ACHN (cell line): ENCODE measurements at regions not wholly inside any gene's neighbourhood (a gene's known extent, or its start where the extent isn't known, plus 50 kb on each side); places are given as distances from the start of the nearest gene placed in this dataset.

Source experiments
- DNase-seq: peaks from one replicate; pipeline ENCODE4 v3.0.0-alpha.2; 2015
- in situ Hi-C: cut with HindIII; loops from 2 replicates; pipeline ENCODE4 v1.10.0; 2017; ENCODE audit warnings: low sequenced_read_pairs, low pct_ligation_motif_present, low pct_unique_long_range_greater_than_20kb

- in situ Hi-C loops, result no loop called here
- DNase-seq, result no peak
Observed at GRCh38 chr5:113969901-113970300, 392.0 kb upstream of the KCNN2 start.

- in situ Hi-C loops, result no loop called here
- no peak for DNase-seq
Observed at GRCh38 chr5:113971454-113971853, 390.4 kb upstream of the KCNN2 start.

- no peak for DNase-seq
Observed at GRCh38 chr5:113974976-113975375, 386.9 kb upstream of the KCNN2 start.

GRCh38 chr5:113984928-113985327 is 376.9 kb upstream of the KCNN2 start:
- no peak for DNase-seq
- in situ Hi-C loops, result no loop called here

More at GRCh38 chr5:113974976-113975375, 386.9 kb upstream of the KCNN2 start:
- in situ Hi-C loops, result no loop called here

- in situ Hi-C loops, result no loop called here
- no peak for DNase-seq
Observed at GRCh38 chr5:113985505-113985904, 376.4 kb upstream of the KCNN2 start.

- in situ Hi-C loops, result no loop called here
- DNase-seq, result no peak
Observed at GRCh38 chr5:113989278-113989912, 372.5 kb upstream of the KCNN2 start.

GRCh38 chr5:113989913-113990305 is 372.0 kb upstream of the KCNN2 start:
- no peak for DNase-seq
- in situ Hi-C loops, result no loop called here

- in situ Hi-C loops, result no loop called here
- DNase-seq, result no peak
Observed at GRCh38 chr5:114001076-114001475, 360.8 kb upstream of the KCNN2 start.

- no peak for DNase-seq
- in situ Hi-C loops, result no loop called here
Observed at GRCh38 chr5:114006582-114006981, 355.3 kb upstream of the KCNN2 start.

DNA sequence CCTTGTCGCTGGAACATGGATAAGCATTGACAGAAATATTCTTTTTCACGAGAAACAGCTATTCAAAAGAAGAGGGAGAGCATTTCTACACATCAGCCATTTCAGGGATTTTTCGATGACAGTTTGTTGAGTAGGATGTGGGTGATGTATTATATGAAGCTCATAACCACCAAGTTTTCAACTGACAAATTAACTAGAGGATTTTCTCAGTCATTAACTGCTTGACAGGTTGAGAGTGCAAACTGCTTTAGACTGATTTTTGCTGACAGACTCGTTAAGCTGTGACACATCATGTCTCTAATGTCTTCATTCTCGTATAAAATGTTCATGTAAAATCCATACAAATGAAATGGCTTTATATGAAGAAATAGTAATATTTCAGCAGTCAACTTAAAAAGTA is 354.2 kb upstream of the KCNN2 start:
- no peak for DNase-seq

GRCh38 chr5:114010362-114010761 is 351.5 kb upstream of the KCNN2 start:
- no peak for DNase-seq
- in situ Hi-C loops, result no loop called here

More for the DNA sequence above, 354.2 kb upstream of the KCNN2 start:
- in situ Hi-C loops, result no loop called here

GRCh38 chr5:114018186-114018585 is 343.7 kb upstream of the KCNN2 start:
- in situ Hi-C loops, result no loop called here
- DNase-seq, result peak; percentile 2

DNA sequence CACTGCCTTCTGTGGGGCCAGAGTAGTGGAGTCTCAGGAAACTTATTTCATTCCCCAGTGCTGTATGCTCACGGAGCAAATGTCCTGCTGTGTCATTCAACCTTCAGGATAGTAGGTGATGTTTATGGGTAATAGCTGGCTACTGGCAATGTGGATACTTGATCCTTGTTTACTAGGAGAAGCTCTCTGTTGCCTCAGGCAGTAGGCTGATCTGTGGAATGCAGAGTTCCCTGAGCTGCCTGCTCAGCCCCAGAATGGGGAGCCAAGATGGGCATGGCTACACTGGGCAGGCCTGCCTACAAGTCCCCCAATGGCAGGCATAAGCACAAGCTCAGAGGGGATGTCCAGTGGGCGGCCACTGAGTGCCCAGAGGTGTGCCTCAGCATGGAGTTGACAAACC is 323.1 kb upstream of the KCNN2 start:
- no peak for DNase-seq
- in situ Hi-C loops, result no loop called here

GRCh38 chr5:114050087-114050486 is 311.8 kb upstream of the KCNN2 start:
- DNase-seq, result no peak
- in situ Hi-C loops, result no loop called here

- no peak for DNase-seq
- in situ Hi-C loops, result no loop called here
Observed at GRCh38 chr5:114053372-114053771, 308.5 kb upstream of the KCNN2 start.

DNA sequence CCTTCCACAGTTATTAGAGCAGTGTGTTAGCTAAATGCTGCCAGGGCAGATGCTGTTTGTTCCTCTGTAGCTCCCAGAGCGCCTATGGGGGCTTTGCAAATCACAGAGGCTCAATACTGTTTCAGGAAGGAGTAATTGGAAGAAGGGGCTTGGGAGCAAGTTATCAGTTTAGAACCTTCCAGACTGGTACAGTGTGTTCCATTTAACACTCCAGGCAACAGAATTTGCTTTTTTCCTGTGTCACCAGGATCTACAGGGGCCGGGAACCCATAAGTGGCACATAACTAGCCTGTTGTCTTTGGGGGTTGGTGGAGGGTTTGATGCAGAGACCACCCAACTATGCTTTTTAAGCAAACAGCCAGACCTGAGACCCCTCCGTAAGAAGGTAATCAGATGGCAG is 307.3 kb upstream of the KCNN2 start:
- no peak for DNase-seq
- in situ Hi-C loops, result no loop called here

- in situ Hi-C loops, result no loop called here
- DNase-seq, result no peak
Observed at GRCh38 chr5:114055318-114056184, 306.3 kb upstream of the KCNN2 start.

GRCh38 chr5:114056185-114056538 is 305.7 kb upstream of the KCNN2 start:
- DNase-seq, result no peak

GRCh38 chr5:114060866-114061265 is 301.0 kb upstream of the KCNN2 start:
- in situ Hi-C loops, result no loop called here
- no peak for DNase-seq

More at GRCh38 chr5:114056185-114056538, 305.7 kb upstream of the KCNN2 start:
- in situ Hi-C loops, result no loop called here
